Transverse colon (tissue), 4 donors: ENCODE measurements at regions not wholly inside any gene's neighbourhood (a gene's known extent, or its start where the extent isn't known, plus 50 kb on each side); places are given as distances from the start of the nearest gene placed in this dataset.

Source experiments
- DNase-seq: peaks from one replicate; pipeline ENCODE4 v3.0.0-alpha.2; 2019
- H3K27ac ChIP-seq, 4 donors: fragments of 200-600 bp; sonication (generic); 2 replicates each; pipeline ENCODE4 v1.5.1; 2016 to 2018; ENCODE audit warnings: inconsistent platforms in 4 of 4
- H3K27me3 ChIP-seq: fragments of 200-600 bp; sonication (generic); 2 replicates; pipeline ENCODE4 v1.5.1; 2017; ENCODE audit warnings: inconsistent platforms
- H3K36me3 ChIP-seq, 4 donors: fragments of 200-600 bp; sonication (generic); 2 replicates each; pipeline ENCODE4 v1.5.1; 2017 to 2019; ENCODE audit warnings: inconsistent platforms in 4 of 4
- H3K4me1 ChIP-seq, 4 donors: fragments of 200-600 bp; sonication (generic); 2 replicates each; pipeline ENCODE4 v1.5.1; 2017 to 2020; ENCODE audit warnings: inconsistent platforms in 4 of 4
- H3K4me3 ChIP-seq, 4 donors: fragments of 200-600 bp; sonication (generic); 1 replicate in 1 of 4; 2 replicates in 3 of 4; pipeline versions ENCODE4 v1.5.1 to v1.6.1; 2017 to 2019; ENCODE audit warnings: inconsistent platforms in 4 of 4
- H3K9me3 ChIP-seq, 2 donors: fragments of 200-600 bp; sonication (generic); 2 replicates each; pipeline ENCODE4 v1.5.1; 2017 to 2019; ENCODE audit warnings: inconsistent platforms in 2 of 2
- EP300 ChIP-seq: sonication (generic); formaldehyde crosslinking; IDR thresholded peaks from one replicate; pipeline ENCODE4 v1.6.1; 2017; ENCODE audit warnings: antibody characterized with exemption, low read depth
- POLR2A ChIP-seq: fragments of 450-650 bp; IDR thresholded peaks from one replicate; pipeline ENCODE4 v1.6.1; 2016; ENCODE audit warnings: antibody characterized with exemption, mild to moderate bottlenecking, moderate library complexity
- POLR2AphosphoS5 ChIP-seq, 3 donors: sonication (generic); formaldehyde crosslinking; IDR thresholded peaks; one replicate each; pipeline ENCODE4 v1.6.1; 2016; ENCODE audit warnings: antibody characterized with exemption in 3 of 3
- WGBS, 2 donors: methylation state at CpG; one replicate each; pipeline ENCODE4 v1.1.5; 2018; ENCODE audit warnings: low coverage in 1 of 2; 5-methylcytosine and 5-hydroxymethylcytosine counted together
- in situ Hi-C, 4 donors: fragments of 200-750 bp; cut with MboI; loops; one replicate each; pipeline versions ENCODE4 v1.15.0 to v1.15.1; 2017; ENCODE audit warnings: low sequenced_read_pairs in 3 of 4, low pct_ligation_motif_present in 1 of 4, low pct_unique_long_range_greater_than_20kb in 1 of 4
- intact Hi-C: fragments of 100-400 bp; cut with DNase I; formaldehyde crosslinking; loops from one replicate; pipeline ENCODE4 v1.15.1; 2023; ENCODE audit warnings: low total_unique reads
- TF ChIP-seq, protein P1 (sequence below), 5 experiments: fragments of 200-600 bp in 3 of 5; fragments of 450-650 bp in 2 of 5; sonication (generic) in 3 of 5; IDR thresholded peaks; 1 replicate in 2 of 5; 2 replicates in 3 of 5; pipeline ENCODE4 v1.5.1; 2016 to 2017; ENCODE audit warnings: antibody characterized with exemption in 5 of 5, inconsistent platforms in 3 of 5, mild to moderate bottlenecking in 2 of 5, moderate library complexity in 1 of 5

DNA sequence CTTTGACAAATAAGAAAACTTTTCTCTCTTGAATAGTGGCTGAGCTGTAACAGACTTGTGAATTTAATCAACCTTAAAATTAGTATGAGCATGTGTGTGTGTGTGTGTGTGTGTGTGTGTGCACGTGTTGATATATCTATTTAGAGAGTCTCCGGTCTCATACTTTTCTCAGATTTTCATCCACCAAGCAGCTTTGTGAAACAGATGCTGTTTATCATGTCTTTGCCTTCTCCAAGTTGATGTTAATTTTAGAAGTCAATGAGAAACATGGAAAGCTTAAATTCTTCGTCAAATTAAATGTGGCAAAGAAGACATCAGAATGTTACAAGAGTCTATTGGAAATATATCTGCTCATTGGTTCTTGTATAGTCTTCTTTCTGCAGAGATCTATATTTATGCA, 839.2 kb upstream of the CELF2 start:
- in situ Hi-C loops (no loop called here), intact Hi-C loops (no loop called here)
- no peaks in the 10 kb centered on the region for H3K4me1 ChIP-seq
- TF ChIP-seq POLR2A (no peak), EP300 (no peak), POLR2AphosphoS5 (IDR thresholded peaks at IDR 0.05) (no peak)
- TF ChIP-seq, protein P1, sequence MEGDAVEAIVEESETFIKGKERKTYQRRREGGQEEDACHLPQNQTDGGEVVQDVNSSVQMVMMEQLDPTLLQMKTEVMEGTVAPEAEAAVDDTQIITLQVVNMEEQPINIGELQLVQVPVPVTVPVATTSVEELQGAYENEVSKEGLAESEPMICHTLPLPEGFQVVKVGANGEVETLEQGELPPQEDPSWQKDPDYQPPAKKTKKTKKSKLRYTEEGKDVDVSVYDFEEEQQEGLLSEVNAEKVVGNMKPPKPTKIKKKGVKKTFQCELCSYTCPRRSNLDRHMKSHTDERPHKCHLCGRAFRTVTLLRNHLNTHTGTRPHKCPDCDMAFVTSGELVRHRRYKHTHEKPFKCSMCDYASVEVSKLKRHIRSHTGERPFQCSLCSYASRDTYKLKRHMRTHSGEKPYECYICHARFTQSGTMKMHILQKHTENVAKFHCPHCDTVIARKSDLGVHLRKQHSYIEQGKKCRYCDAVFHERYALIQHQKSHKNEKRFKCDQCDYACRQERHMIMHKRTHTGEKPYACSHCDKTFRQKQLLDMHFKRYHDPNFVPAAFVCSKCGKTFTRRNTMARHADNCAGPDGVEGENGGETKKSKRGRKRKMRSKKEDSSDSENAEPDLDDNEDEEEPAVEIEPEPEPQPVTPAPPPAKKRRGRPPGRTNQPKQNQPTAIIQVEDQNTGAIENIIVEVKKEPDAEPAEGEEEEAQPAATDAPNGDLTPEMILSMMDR (IDR thresholded peaks at IDR 0.05): no peak
- no peak for DNase-seq
- no peaks in the 10 kb centered on the region for H3K36me3 ChIP-seq
- no peaks in the 10 kb centered on the region for H3K9me3 ChIP-seq
- 86 to 87% methylated on average over 3 of the region's 3 CpGs for WGBS, 2 donors
- H3K27ac ChIP-seq: no peak overlapping the region
- H3K4me3 ChIP-seq: no peak overlapping the region
- no peaks in the 10 kb centered on the region for H3K27me3 ChIP-seq

GRCh38 chr10:10193848-10194247, 823.8 kb upstream of the CELF2 start:
- 81 to 92% methylated on average over 3 to 4 of the region's 4 CpGs for WGBS, 2 donors

GRCh38 chr10:10196701-10197100, 821.0 kb upstream of the CELF2 start:
- Histone ChIP-seq H3K27ac (no peak overlapping the region), H3K9me3 (no peaks in the 10 kb centered on the region), H3K4me1 (no peaks in the 10 kb centered on the region), H3K27me3 (no peaks in the 10 kb centered on the region), H3K4me3 (no peak overlapping the region), H3K36me3 (no peaks in the 10 kb centered on the region)
- no peak for DNase-seq
- TF ChIP-seq, protein P1 (IDR thresholded peaks at IDR 0.05): no peak
- TF ChIP-seq EP300: no peak
- no peak for TF ChIP-seq POLR2A
- no peak for TF ChIP-seq POLR2AphosphoS5 (IDR thresholded peaks at IDR 0.05)
- intact Hi-C loops: no loop called here
- 71 to 86% methylated on average over 2 to 5 of the region's 5 CpGs for WGBS, 2 donors
- in situ Hi-C loops: no loop called here

More at GRCh38 chr10:10193848-10194247, 823.8 kb upstream of the CELF2 start:
- H3K9me3 ChIP-seq: no peaks in the 10 kb centered on the region
- no peaks in the 10 kb centered on the region for H3K4me1 ChIP-seq
- DNase-seq: no peak
- H3K4me3 ChIP-seq: no peak overlapping the region
- intact Hi-C loops (no loop called here), in situ Hi-C loops (no loop called here)
- no peaks in the 10 kb centered on the region for H3K36me3 ChIP-seq
- no peak for TF ChIP-seq POLR2A
- no peak for TF ChIP-seq EP300
- TF ChIP-seq, protein P1 (IDR thresholded peaks at IDR 0.05): no peak
- TF ChIP-seq POLR2AphosphoS5 (IDR thresholded peaks at IDR 0.05): no peak
- no peaks in the 10 kb centered on the region for H3K27me3 ChIP-seq
- H3K27ac ChIP-seq: no peak overlapping the region

DNA sequence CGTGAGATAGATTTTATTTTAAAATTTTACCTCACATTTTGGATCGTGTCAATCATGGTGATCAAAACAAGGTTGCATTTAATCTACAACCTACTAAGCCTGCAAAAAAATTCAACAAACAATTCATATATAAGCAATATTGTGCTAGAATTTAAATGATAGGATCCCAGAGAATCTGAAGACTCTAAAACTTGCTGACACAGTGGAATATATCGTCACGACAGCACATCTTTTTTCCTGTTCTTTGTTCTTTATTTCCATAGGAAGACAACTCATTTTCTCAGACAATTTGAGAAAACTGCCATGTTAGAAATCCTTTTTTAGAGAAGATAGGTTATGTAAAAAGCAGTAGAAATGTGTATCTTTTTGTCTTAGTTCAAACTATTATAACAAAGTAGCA, 820.2 kb upstream of the CELF2 start:
- Histone ChIP-seq H3K4me3 (no peak overlapping the region), H3K9me3 (no peaks in the 10 kb centered on the region), H3K27ac (no peak overlapping the region), H3K36me3 (no peaks in the 10 kb centered on the region), H3K27me3 (no peaks in the 10 kb centered on the region), H3K4me1 (no peaks in the 10 kb centered on the region)
- intact Hi-C loops (no loop called here), in situ Hi-C loops (no loop called here)
- 88 to 93% methylated on average over 4 of the region's 4 CpGs for WGBS, 2 donors
- TF ChIP-seq, protein P1 (IDR thresholded peaks at IDR 0.05): no peak
- no peak for TF ChIP-seq POLR2A
- no peak for TF ChIP-seq EP300
- no peak for TF ChIP-seq POLR2AphosphoS5 (IDR thresholded peaks at IDR 0.05)
- DNase-seq: no peak
